NOMO-1 treated with DMSO at 0.1 percent for 48 hours (cell line): ENCODE measurements at regions not wholly inside any gene's neighbourhood (a gene's known extent, or its start where the extent isn't known, plus 50 kb on each side); places are given as distances from the start of the nearest gene placed in this dataset.
"Not testable (repeated sequence)": the region's sequence is repeated elsewhere in the genome, so short reads cannot be mapped to it uniquely, and the experiment has no call there.

Experiments
- DNase-seq: peaks from one replicate; lab custom pipeline; 2025; ENCODE audit not compliant: unreplicated experiment; lab: John Stamatoyannopoulos, UW

GRCh38 chr6:111925296-111925695 lies 52.0 kb upstream of the FYN start:
- peak; percentile 21 for DNase-seq

GRCh38 chr6:111926731-111927302 lies 53.6 kb upstream of the FYN start:
- DNase-seq: no peak

- no peak for DNase-seq
Measured at GRCh38 chr6:111927321-111927720, 54.1 kb upstream of the FYN start.

- no peak for DNase-seq
Measured at GRCh38 chr6:111928139-111928538, 54.9 kb upstream of the FYN start.

- not testable (repeated sequence) for DNase-seq
Measured at GRCh38 chr6:111934611-111935010, 61.4 kb upstream of the FYN start.

- no peak for DNase-seq
Measured at GRCh38 chr6:111936718-111937117, 63.5 kb upstream of the FYN start.

- no peak for DNase-seq
Measured at GRCh38 chr6:111938710-111939109, 65.5 kb upstream of the FYN start.

- peak; percentile 84 for DNase-seq
Measured at GRCh38 chr6:111939902-111940301, 66.7 kb upstream of the FYN start.

- no peak for DNase-seq
Measured at GRCh38 chr6:111940801-111941200, 67.5 kb upstream of the FYN start.

- peak; percentile 23 for DNase-seq
Measured at GRCh38 chr6:111941686-111942330, 68.6 kb upstream of the FYN start.

- DNase-seq: peak; percentile 91
Measured at GRCh38 chr6:111942561-111942960, 69.3 kb upstream of the FYN start.

- DNase-seq: no peak
Measured at GRCh38 chr6:111943266-111943665, 70.0 kb upstream of the FYN start.

GRCh38 chr6:111943726-111944125 lies 70.5 kb upstream of the FYN start:
- peak; percentile 52 for DNase-seq

GRCh38 chr6:111944541-111944940 lies 71.3 kb upstream of the FYN start:
- no peak for DNase-seq

GRCh38 chr6:111949546-111949945 lies 76.3 kb upstream of the FYN start:
- no peak for DNase-seq

GRCh38 chr6:111949984-111950383 lies 76.7 kb upstream of the FYN start:
- DNase-seq: not testable (repeated sequence)

GRCh38 chr6:111950661-111951496 lies 77.6 kb upstream of the FYN start:
- no peak for DNase-seq

GRCh38 chr6:111951497-111952085 lies 78.3 kb upstream of the FYN start:
- no peak for DNase-seq

GRCh38 chr6:111952274-111952673 lies 79.0 kb upstream of the FYN start:
- no peak for DNase-seq

GRCh38 chr6:111952821-111953540 lies 79.7 kb upstream of the FYN start:
- peak; percentile 86 for DNase-seq

GRCh38 chr6:111956098-111956497 lies 82.8 kb upstream of the FYN start:
- no peak for DNase-seq
